ENCODE measurements at regions not wholly inside any gene's neighbourhood (a gene's known extent, or its start where the extent isn't known, plus 50 kb on each side); places are given as distances from the start of the nearest gene placed in this dataset.

GRCh38 chr5:105392122-105392709, 1829.6 kb upstream of the NUDT12 start:
- DNase-seq (ENCODE audit: extremely low spot score, insufficient read length, low read depth): no peak
- no peak for FAIRE-seq

- FAIRE-seq (no peak), DNase-seq (ENCODE audit: extremely low spot score, insufficient read length, low read depth) (no peak)
These were observed 1817.5 kb upstream of the NUDT12 start for GRCh38 chr5:105380126-105380525.

GRCh38 chr5:105371169-105371568, 1808.6 kb upstream of the NUDT12 start:
- FAIRE-seq: no peak
- DNase-seq (ENCODE audit: extremely low spot score, insufficient read length, low read depth): no peak

GRCh38 chr5:105350486-105351140, 1788.0 kb upstream of the NUDT12 start:
- FAIRE-seq: no peak

GRCh38 chr5:105331558-105331957, 1769.0 kb upstream of the NUDT12 start:
- FAIRE-seq: no peak
- no peak for DNase-seq (ENCODE audit: extremely low spot score, insufficient read length, low read depth)

More at GRCh38 chr5:105350486-105351140, 1788.0 kb upstream of the NUDT12 start:
- DNase-seq (ENCODE audit: extremely low spot score, insufficient read length, low read depth): no peak

GRCh38 chr5:105330185-105330584, 1767.6 kb upstream of the NUDT12 start:
- DNase-seq (ENCODE audit: extremely low spot score, insufficient read length, low read depth) (no peak), FAIRE-seq (no peak)

GRCh38 chr5:105304859-105305258, 1742.3 kb upstream of the NUDT12 start:
- FAIRE-seq (no peak), DNase-seq (ENCODE audit: extremely low spot score, insufficient read length, low read depth) (no peak)

- no peak for DNase-seq (ENCODE audit: extremely low spot score, insufficient read length, low read depth)
- no peak for FAIRE-seq
These were observed 1726.4 kb upstream of the NUDT12 start for GRCh38 chr5:105288946-105289345.

GRCh38 chr5:105283134-105283533, 1720.5 kb upstream of the NUDT12 start:
- no peak for DNase-seq (ENCODE audit: extremely low spot score, insufficient read length, low read depth)
- no peak for FAIRE-seq

- no peak for FAIRE-seq
These were observed 1711.5 kb upstream of the NUDT12 start for GRCh38 chr5:105274079-105274478.

GRCh38 chr5:105263515-105263914, 1700.9 kb upstream of the NUDT12 start:
- no peak for DNase-seq (ENCODE audit: extremely low spot score, insufficient read length, low read depth)

More at GRCh38 chr5:105274079-105274478, 1711.5 kb upstream of the NUDT12 start:
- no peak for DNase-seq (ENCODE audit: extremely low spot score, insufficient read length, low read depth)

GRCh38 chr5:105259581-105260217, 1697.1 kb upstream of the NUDT12 start:
- DNase-seq (ENCODE audit: extremely low spot score, insufficient read length, low read depth) (no peak), FAIRE-seq (no peak)

More at GRCh38 chr5:105263515-105263914, 1700.9 kb upstream of the NUDT12 start:
- FAIRE-seq: no peak

- no peak for DNase-seq (ENCODE audit: extremely low spot score, insufficient read length, low read depth)
- no peak for FAIRE-seq
These were observed 1676.0 kb upstream of the NUDT12 start for GRCh38 chr5:105238561-105238960.

GRCh38 chr5:105230516-105231157, 1668.0 kb upstream of the NUDT12 start:
- FAIRE-seq: no peak
- DNase-seq (ENCODE audit: extremely low spot score, insufficient read length, low read depth): no peak

GRCh38 chr5:105218018-105218417, 1655.4 kb upstream of the NUDT12 start:
- FAIRE-seq (no peak), DNase-seq (ENCODE audit: extremely low spot score, insufficient read length, low read depth) (no peak)

- no peak for FAIRE-seq
- DNase-seq (ENCODE audit: extremely low spot score, insufficient read length, low read depth): no peak
These were observed 1650.5 kb upstream of the NUDT12 start for GRCh38 chr5:105213078-105213477.

- DNase-seq (ENCODE audit: extremely low spot score, insufficient read length, low read depth): no peak
- no peak for FAIRE-seq
These were observed 1644.5 kb upstream of the NUDT12 start for GRCh38 chr5:105207066-105207465.

- FAIRE-seq (no peak), DNase-seq (ENCODE audit: extremely low spot score, insufficient read length, low read depth) (no peak)
These were observed 1634.9 kb upstream of the NUDT12 start for GRCh38 chr5:105197531-105197930.

- FAIRE-seq: no peak
- no peak for DNase-seq (ENCODE audit: extremely low spot score, insufficient read length, low read depth)
These were observed 1633.2 kb upstream of the NUDT12 start for GRCh38 chr5:105195765-105196164.

- FAIRE-seq: no peak
These were observed 1610.3 kb upstream of the NUDT12 start for GRCh38 chr5:105172918-105173317.

GRCh38 chr5:105168806-105169205, 1606.2 kb upstream of the NUDT12 start:
- FAIRE-seq (no peak), DNase-seq (ENCODE audit: extremely low spot score, insufficient read length, low read depth) (no peak)

More at GRCh38 chr5:105172918-105173317, 1610.3 kb upstream of the NUDT12 start:
- DNase-seq (ENCODE audit: extremely low spot score, insufficient read length, low read depth): no peak
